Heart left ventricle (tissue), 13 donors: ENCODE measurements at regions not wholly inside any gene's neighbourhood (a gene's known extent, or its start where the extent isn't known, plus 50 kb on each side); places are given as distances from the start of the nearest gene placed in this dataset.

Source experiments
- POLR2A ChIP-seq, 2 donors: fragments of 450-650 bp; IDR thresholded peaks; one replicate each; pipeline ENCODE4 v1.6.1; 2017; ENCODE audit warnings: antibody characterized with exemption in 2 of 2, mild to moderate bottlenecking in 2 of 2, moderate library complexity in 2 of 2
- TF ChIP-seq, protein P1 (sequence below), 12 donors: fragments of 200-600 bp; sonication (generic) in 4 of 12; IDR thresholded peaks; one replicate each; pipeline versions ENCODE4 v1.5.0 to v1.8.0; 2018 to 2022; ENCODE audit warnings: antibody characterized with exemption in 12 of 12, mild to moderate bottlenecking in 5 of 12
- donor health status: ischemic (EF 13 %, LVEDD 7.1; RV severe dilation, severe dysfunction).
- donor health status: DM: no; HTN: yes; CAD: no.
- donor health status: DM: no; HTN: no; CAD: no.
- donor health status: ischemic (EF 25% LVEDD 6.9; RV normal size, moderate dysfunction).
- donor health status: ischemic (EF 25% LVEDD 5.7; RV mildly dilated, moderate dysfunction).
- donor health status: ischemic (EF 35%, LVEDD 5.7; RV mildly dilated, moderate dysfunction).
- donor health status: nonischemic (EF 11% LVEDD 7.7; RV severe dilation, severe dysfunction).
- donor health status: DM: yes; HTN: yes; CAD: no.
- donor health status: PGD.
- donor health status: ischemic (EF 29% LVEDD 5.4; RV normal size, mild dysfunction).
- donor health status: nonischemic (EF 23%, LVEDD 6.1; RV moderate dilation, normal function).

DNA sequence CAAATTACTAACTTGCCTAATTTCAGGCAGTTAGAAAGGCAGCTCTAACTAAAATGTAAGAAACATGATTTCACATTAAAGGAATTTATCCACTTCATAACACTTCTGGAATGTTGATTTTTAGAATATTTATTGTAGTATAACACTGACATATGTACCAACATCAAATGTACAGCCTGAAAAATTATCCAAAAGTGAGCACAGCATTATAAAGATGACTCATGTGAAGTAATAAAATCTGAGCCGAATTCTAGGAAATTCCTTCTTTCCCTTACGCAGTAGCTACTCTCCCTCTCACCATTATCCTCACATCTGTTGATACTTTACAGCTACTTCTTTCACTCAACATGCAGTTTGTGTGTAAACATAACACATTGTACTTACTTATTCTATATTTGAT lies 610.6 kb downstream of the ZWINT start:
- TF ChIP-seq, protein P1, sequence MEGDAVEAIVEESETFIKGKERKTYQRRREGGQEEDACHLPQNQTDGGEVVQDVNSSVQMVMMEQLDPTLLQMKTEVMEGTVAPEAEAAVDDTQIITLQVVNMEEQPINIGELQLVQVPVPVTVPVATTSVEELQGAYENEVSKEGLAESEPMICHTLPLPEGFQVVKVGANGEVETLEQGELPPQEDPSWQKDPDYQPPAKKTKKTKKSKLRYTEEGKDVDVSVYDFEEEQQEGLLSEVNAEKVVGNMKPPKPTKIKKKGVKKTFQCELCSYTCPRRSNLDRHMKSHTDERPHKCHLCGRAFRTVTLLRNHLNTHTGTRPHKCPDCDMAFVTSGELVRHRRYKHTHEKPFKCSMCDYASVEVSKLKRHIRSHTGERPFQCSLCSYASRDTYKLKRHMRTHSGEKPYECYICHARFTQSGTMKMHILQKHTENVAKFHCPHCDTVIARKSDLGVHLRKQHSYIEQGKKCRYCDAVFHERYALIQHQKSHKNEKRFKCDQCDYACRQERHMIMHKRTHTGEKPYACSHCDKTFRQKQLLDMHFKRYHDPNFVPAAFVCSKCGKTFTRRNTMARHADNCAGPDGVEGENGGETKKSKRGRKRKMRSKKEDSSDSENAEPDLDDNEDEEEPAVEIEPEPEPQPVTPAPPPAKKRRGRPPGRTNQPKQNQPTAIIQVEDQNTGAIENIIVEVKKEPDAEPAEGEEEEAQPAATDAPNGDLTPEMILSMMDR (IDR thresholded peaks at IDR 0.05), result no peak
- TF ChIP-seq POLR2A (IDR thresholded peaks at IDR 0.05), result no peak
